Endothelial cell of umbilical vein (primary cell): ENCODE measurements at regions not wholly inside any gene's neighbourhood (a gene's known extent, or its start where the extent isn't known, plus 50 kb on each side); places are given as distances from the start of the nearest gene placed in this dataset.

Experiments used
- POLR2A ChIP-seq: IDR thresholded peaks from 2 replicates; pipeline ENCODE4 v1.6.1; 2012; ENCODE audit warnings: low read depth, mild to moderate bottlenecking, control low read depth, low read length
- TF ChIP-seq, protein P1 (sequence below), 2 donors: IDR thresholded peaks; 1 replicate in 1 of 2; 2 replicates in 1 of 2; pipeline ENCODE4 v1.5.1; 2011; ENCODE audit warnings: low read length in 2 of 2, mild to moderate bottlenecking in 2 of 2, moderate library complexity in 2 of 2, control low read depth in 1 of 2, inconsistent platforms in 1 of 2, low read depth in 1 of 2; ENCODE audit not compliant: insufficient read depth in 1 of 2; ENCODE audit errors: extremely low read depth in 1 of 2

DNA sequence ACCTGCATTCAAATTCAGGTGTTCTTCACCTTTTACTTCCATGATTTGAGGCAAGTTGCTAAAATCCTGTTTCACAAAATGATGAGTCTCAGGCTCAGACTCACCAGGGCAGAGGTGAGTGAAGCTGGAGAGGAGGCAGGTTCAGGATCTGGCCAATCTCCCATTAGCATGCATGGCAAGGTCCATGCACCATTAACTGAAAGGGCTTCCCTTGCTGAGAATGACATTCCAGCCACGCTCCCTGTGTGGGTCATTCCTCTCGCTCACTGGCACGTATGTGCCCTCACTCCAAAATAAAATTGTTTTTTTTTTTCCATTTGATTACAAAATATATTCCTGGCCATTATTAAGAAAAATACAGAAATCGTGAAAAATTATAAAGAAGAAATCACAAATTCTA, 257.6 kb downstream of the C12orf75 start:
- TF ChIP-seq POLR2A, result no peak
- TF ChIP-seq, protein P1, sequence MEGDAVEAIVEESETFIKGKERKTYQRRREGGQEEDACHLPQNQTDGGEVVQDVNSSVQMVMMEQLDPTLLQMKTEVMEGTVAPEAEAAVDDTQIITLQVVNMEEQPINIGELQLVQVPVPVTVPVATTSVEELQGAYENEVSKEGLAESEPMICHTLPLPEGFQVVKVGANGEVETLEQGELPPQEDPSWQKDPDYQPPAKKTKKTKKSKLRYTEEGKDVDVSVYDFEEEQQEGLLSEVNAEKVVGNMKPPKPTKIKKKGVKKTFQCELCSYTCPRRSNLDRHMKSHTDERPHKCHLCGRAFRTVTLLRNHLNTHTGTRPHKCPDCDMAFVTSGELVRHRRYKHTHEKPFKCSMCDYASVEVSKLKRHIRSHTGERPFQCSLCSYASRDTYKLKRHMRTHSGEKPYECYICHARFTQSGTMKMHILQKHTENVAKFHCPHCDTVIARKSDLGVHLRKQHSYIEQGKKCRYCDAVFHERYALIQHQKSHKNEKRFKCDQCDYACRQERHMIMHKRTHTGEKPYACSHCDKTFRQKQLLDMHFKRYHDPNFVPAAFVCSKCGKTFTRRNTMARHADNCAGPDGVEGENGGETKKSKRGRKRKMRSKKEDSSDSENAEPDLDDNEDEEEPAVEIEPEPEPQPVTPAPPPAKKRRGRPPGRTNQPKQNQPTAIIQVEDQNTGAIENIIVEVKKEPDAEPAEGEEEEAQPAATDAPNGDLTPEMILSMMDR (IDR thresholded peaks at IDR 0.05; ENCODE audit: extremely low read depth in 1 of 2, insufficient read depth in 1 of 2, low read depth in 1 of 2, low read length in 2 of 2), result no peak
